ENCODE measurements at regions not wholly inside any gene's neighbourhood (a gene's known extent, or its start where the extent isn't known, plus 50 kb on each side); places are given as distances from the start of the nearest gene placed in this dataset.

- DNase-seq (ENCODE audit: low spot score) = no peak
- Histone ChIP-seq H3K27me3 (ENCODE audit: control insufficient read depth in 4 of 4, insufficient read depth in 4 of 4, low read length in 3 of 4) (no peaks in the 10 kb centered on the region), H3K36me3 (ENCODE audit: control insufficient read depth in 4 of 4, insufficient read depth in 3 of 4, low read depth in 1 of 4, low read length in 3 of 4) (no peaks in the 10 kb centered on the region), H3K4me1 (ENCODE audit: control insufficient read depth in 4 of 4, insufficient read depth in 4 of 4, low read length in 3 of 4) (peaks cover 5 to 23% (median 9%) of the 10 kb centered on the region in 4 donors), H3K4me3 (ENCODE audit: low read depth in 1 of 3, low read length in 3 of 3) (no peak overlapping the region), H3K9ac (ENCODE audit: low read depth in 1 of 2, low read length in 2 of 2) (peak overlapping the region in 1 of 2 donors; percentile 9), H3K9me3 (ENCODE audit: control insufficient read depth in 4 of 4, low read length in 3 of 4) (no peaks in the 10 kb centered on the region), H3K27ac (ENCODE audit: low read depth in 1 of 2, low read length in 2 of 2) (peak overlapping the region; percentile 22 to 69)
- 81% methylated on average over 5 of the region's 5 CpGs for WGBS
- TF ChIP-seq CTCF (IDR thresholded peaks at IDR 0.05; ENCODE audit: low read depth, low read length, missing input control) (peak; percentile 2), YY1 (IDR thresholded peaks at IDR 0.05) (no peak)
Observed at GRCh38 chr9:73050065-73050816, 97.4 kb upstream of the ALDH1A1 start.

GRCh38 chr9:73049280-73049679 is 96.4 kb upstream of the ALDH1A1 start:
- H3K9ac ChIP-seq (ENCODE audit: low read depth in 1 of 2, low read length in 2 of 2) = no peak overlapping the region
- H3K4me1 ChIP-seq (ENCODE audit: control insufficient read depth in 4 of 4, insufficient read depth in 4 of 4, low read length in 3 of 4) = peaks cover 5 to 23% (median 9%) of the 10 kb centered on the region in 4 donors
- H3K9me3 ChIP-seq (ENCODE audit: control insufficient read depth in 4 of 4, low read length in 3 of 4) = no peaks in the 10 kb centered on the region
- no peak for DNase-seq (ENCODE audit: low spot score)
- H3K4me3 ChIP-seq (ENCODE audit: low read depth in 1 of 3, low read length in 3 of 3) = no peak overlapping the region
- H3K36me3 ChIP-seq (ENCODE audit: control insufficient read depth in 4 of 4, insufficient read depth in 3 of 4, low read depth in 1 of 4, low read length in 3 of 4) = no peaks in the 10 kb centered on the region
- H3K27ac ChIP-seq (ENCODE audit: low read depth in 1 of 2, low read length in 2 of 2) = no peak overlapping the region
- H3K27me3 ChIP-seq (ENCODE audit: control insufficient read depth in 4 of 4, insufficient read depth in 4 of 4, low read length in 3 of 4) = no peaks in the 10 kb centered on the region
- TF ChIP-seq CTCF (IDR thresholded peaks at IDR 0.05; ENCODE audit: low read depth, low read length, missing input control) (no peak), EGR1 (IDR thresholded peaks at IDR 0.05; ENCODE audit: low read depth in 2 of 2) (no peak), FOXA1 (IDR thresholded peaks at IDR 0.05) (no peak), RAD21 (IDR thresholded peaks at IDR 0.05) (no peak), MAX (IDR thresholded peaks at IDR 0.05) (no peak), ATF3 (IDR thresholded peaks at IDR 0.05) (no peak), FOXA2 (IDR thresholded peaks at IDR 0.05) (no peak), SP1 (IDR thresholded peaks at IDR 0.05) (no peak), NR2F2 (IDR thresholded peaks at IDR 0.05) (no peak), RXRA (IDR thresholded peaks at IDR 0.05) (no peak), HNF4G (IDR thresholded peaks at IDR 0.05) (no peak), REST (IDR thresholded peaks at IDR 0.05) (no peak), HNF4A (conservative IDR thresholded peaks at IDR 0.05) (no peak), ZBTB33 (IDR thresholded peaks at IDR 0.05) (no peak), JUND (IDR thresholded peaks at IDR 0.05) (no peak), YY1 (IDR thresholded peaks at IDR 0.05) (no peak)

All from liver (tissue), 8 donors.